GM18511 (cell line): ENCODE measurements at regions not wholly inside any gene's neighbourhood (a gene's known extent, or its start where the extent isn't known, plus 50 kb on each side); places are given as distances from the start of the nearest gene placed in this dataset.
"Not testable (repeated sequence)": the region's sequence is repeated elsewhere in the genome, so short reads cannot be mapped to it uniquely, and the experiment has no call there.

Experiments used
- ATAC-seq: cut with Tn5 transposase; IDR thresholded peaks from one replicate; pipeline ENCODE4 v1.9.1; 2021; ENCODE audit warnings: mild to moderate bottlenecking, moderate library complexity; ENCODE audit not compliant: unreplicated experiment

DNA sequence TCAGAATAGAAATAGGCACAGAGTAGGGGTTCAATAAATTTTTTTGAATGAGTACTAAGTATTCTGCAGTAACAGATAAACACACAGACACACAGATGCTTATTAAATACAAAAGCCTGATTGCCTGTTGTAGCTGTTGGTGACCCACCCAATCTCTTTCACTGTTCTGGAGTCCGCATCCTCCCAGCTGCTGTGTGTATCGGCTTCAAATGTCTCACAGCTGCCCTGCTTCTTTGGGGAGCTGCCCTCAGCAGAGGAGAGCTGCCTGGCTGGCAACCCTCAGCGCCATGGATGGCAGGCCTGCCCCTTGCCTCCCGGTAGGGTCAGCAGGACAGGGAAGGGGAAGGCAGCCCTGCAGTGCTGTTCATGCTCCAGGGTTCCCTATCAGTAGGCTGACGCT is 50.5 kb upstream of the PRNP start:
- no peak for ATAC-seq

DNA sequence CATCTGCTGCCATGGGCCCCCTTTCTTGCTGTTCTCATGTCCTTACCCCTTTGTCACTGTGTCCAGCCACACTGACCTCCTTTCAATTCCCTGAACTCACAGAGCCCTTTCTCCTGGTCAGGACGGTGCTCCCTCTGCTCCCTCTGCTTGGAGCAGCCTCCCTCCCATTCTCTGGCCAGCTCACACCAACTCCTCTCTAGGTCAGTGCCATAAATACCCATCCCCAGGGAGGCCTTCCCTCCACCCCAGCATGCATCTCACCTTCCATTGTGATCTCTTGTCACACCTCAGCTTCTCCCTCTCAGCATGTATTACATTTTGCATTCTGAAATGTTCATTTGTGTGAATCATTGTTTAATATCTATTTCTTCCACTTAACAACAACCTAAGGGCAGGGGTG is 50.9 kb upstream of the PRNP start:
- ATAC-seq = no peak

DNA sequence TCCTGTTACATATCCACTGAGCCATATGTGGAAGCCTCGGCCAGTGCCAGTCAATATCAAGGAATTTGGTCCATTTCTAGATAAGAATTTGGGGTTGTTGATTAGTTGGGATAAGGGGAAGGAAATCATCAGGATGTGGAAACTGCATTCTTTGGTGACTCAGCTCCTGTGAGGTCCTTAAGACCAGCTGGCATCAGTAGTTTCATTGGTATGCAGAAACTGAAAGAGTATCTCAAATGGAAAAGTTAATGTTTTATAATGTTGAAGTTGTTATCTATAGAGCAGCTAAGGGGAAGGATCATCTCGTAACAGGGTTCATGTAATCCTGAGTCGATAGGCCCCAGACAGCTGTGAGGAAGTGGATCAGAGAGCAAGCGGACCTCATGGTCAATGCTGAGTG is 52.5 kb upstream of the PRNP start:
- no peak for ATAC-seq

DNA sequence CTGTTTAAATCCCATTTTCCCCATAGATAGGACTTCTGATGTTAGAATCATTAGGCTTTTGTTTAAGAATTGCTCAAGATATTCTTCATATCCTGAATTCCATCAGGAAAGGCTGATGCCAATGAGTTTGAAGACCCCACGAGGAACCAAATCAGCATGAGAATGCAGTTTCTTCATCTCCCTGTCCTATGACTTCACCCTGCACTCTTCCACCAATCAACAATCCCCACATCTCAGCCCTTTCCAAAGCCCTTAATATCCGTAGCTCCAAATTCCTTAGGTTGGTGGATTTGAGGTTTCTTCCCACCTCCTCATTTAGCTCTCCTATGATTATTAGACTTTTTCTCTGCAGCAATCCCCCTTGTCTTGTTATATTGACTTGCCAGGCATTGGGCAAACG is 52.9 kb upstream of the PRNP start:
- no peak for ATAC-seq

DNA sequence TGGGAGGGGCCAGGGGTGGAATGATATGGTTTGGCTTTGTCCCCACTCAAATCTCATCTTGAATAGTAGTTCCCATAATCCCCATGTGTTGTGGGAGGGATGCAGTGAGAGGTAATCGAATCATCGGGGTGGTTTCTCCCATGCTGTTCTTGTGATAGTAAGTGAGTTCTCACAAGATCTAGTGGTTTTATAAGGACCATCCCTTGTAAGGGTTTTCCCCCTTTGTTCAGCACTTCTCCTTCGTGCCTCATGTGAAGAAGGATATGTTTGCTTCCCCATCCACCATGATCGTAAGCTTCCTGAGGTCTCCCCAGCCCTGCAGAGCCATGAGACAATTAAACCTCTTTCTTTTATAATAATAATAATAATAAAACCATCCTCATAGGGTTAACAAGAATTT is 53.4 kb upstream of the PRNP start:
- ATAC-seq = no peak

DNA sequence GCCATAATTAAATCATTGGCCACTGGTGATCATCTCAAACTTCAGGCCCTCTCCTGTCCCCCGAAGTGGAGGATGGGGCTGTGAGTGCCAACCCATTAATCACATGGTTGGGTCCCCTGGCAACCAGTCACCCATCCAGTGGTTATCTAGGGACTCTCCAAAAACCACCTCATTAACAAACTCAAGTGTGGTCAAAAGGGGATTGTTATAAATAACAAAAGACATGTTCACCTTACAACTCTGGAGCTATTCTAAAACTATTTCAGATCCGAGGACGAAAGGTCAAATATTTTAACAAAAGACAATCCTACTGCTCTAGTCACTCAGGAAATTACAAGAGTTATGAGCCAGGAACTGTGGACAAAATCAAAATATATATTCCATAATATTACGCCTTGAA is 60.0 kb upstream of the PRNP start:
- no peak for ATAC-seq

DNA sequence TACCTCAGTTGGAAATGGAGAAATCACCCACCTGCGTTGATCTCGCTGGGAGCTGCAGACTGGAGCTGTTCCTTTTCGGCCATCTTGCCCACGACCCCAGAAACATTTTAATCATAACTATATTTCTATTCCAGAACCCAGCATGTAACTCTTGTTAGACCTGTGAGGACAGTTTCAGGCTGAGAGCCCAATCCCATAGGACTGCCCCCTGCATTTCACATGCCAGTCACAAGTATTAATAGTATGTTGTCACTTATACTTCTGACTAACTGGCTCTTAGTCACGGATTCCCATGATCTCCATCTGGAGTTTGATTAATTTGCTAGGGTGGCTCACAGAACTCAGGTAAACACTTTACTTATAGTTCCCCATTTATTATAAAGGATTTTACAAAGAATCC is 60.6 kb upstream of the PRNP start:
- ATAC-seq = no peak

DNA sequence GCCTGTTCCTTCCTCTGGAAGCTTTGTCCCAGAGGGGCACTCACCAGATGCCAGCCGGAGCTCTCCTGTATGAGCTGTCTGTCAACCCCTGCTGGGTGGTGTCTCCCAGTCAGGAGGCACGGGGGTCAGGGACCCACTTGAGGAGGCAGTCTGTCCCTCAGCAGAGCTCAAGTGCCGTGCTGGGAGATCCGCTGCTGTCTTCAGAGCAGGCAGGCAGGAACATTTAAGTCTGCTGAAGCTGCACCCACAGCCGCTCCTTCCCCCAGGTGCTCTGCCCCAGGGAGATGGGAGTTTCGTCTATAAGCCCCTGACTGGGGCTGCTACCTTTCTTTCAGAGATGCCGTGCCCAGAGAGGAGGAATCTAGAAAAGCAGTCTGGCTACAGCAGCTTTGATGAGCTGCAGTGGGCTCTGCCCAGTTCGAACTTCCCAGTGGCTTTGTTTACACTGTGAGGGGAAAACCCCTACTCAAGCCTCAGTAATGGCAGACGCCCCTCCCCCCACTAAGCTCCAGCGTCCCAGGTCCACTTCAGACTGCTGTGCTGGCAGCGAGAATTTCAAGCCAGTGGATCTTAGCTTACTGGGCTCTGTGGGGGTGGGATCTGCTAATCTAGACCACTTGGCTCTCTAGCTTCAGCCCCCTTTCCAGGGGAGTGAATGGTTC is 61.5 kb upstream of the PRNP start:
- ATAC-seq = not testable (repeated sequence)

DNA sequence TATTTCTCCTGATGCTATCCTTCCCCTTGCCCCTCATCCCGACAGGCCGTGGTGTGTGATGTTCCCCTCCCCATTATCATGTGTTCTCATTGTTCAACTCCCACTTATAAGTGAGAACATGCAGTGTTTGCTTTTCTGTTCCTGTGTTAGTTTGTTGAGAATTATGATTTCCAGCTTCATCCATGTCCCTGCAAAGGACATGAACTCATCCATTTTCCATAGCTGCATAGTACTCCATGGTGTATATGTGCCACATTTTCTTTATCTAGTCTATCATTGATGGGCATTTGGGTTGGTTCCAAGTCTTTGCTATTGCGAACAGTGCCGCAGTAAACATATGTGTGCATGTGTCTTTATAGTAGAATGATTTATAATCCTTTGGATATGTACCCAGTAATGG is 67.1 kb upstream of the PRNP start:
- ATAC-seq = not testable (repeated sequence)

DNA sequence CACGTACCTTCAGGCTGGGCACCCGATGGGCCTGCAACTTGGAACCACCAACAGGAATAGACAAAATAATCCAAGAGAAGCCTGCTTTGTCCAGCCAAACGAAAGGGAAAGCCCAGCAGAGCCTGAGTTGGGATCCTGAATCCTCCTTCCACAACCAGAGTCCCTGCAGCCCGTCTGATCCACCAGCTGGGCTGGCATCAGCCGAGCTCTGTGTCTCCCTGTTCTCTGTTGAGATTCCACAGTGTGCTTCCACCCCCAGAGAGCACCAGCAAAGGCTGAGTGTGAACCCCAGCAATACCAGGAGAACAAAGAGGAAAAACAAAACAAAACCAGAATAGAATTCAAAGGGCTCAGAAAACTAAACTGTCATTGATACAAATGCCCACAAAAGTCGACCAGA is 68.8 kb upstream of the PRNP start:
- no peak for ATAC-seq

DNA sequence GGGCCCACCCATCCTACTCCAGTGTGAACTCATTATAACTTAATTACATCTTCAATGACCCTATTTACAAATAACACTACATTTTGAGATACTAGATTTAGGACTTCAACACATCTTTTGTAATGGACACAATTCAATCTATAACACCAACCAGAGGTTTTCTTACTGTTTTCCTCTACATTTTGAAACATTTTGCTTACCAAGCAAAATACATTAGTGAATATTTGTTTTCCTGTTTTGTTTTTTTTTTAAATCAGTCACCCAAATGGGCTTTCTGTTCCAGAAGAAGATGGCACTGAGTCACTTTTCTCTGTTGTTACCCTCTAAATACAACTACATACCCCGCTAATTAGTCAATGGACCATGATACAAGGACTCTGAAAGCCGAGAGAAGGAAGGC is 69.2 kb upstream of the PRNP start:
- ATAC-seq = no peak

DNA sequence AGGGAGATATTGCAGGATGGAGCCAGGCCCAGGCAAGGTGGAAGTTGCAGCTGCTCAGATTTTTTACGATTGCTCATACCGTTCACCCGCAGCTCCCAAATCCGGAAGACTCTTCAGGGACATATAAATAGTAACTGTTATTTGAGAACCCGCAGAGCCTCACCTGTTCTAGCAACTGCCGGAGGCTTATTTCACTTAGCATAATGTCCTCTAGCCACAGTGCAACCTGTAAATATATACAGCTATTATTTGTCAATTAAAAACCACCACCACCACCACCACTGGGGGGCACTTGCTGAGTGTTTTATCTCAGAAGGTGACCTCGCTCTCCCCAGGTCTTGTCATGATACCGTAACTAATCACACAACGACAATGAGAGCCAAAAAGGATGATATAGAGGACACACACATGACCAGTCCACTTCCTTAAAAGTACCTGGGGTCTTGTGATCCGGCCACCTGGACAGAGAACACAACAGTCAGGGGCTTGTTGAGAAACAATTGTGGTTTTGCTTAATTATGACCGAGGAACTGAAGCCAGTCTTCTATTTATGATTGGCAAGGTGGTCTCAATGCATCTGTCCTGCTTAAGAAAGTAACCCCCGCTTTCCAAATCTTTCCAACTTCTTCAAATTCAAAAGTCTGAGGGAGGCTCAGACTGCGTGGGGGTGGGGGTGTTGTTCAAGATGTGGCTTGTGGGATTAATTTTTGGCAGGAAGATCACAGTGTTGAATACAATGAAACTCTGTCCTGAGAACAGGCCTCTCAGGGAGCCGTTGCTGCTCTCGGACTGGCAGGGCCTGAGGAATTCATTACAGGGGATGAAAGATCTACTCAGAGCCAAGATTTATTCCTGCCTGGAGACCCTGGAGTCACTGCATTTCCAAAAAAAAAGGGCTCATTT is 72.3 kb upstream of the PRNP start:
- ATAC-seq = no peak

DNA sequence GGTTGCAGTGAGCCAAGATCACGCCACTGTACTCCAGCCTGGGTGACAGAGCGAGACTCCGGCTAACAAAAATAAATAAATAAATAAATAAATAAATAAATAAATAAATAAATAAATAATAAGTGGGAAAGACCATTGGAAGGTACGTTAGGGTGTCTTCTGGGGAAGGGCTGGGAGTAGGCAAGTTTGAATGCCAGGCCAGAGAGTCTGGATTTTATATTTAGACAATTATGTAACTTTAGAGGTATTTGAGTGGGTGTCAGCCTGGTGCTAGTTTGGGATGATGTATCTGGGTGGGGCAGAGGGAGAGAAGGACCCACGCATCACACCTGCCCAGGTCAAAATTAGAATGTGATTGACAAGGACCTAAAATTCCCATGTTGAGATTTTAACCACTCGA is 73.1 kb upstream of the PRNP start:
- no peak for ATAC-seq

DNA sequence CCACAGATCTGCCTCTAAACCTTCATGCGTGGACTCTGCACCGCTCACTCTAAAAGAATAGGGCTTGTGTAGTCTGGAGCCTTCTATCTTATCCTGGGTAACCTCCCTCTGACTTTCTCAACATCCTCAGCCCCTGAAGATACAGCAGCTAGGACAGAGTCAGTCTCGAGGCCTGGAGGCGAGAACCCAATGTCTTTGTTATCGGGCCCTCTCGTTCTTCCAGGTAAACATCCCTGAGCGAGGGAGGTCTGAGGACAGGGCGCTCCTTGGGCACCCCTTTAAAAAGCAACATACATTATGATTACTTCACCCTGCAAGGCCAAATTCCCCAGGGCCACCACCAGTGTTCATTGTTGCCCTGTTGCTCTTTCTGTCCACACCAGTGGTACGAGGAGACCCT is 75.4 kb upstream of the PRNP start:
- no peak for ATAC-seq

DNA sequence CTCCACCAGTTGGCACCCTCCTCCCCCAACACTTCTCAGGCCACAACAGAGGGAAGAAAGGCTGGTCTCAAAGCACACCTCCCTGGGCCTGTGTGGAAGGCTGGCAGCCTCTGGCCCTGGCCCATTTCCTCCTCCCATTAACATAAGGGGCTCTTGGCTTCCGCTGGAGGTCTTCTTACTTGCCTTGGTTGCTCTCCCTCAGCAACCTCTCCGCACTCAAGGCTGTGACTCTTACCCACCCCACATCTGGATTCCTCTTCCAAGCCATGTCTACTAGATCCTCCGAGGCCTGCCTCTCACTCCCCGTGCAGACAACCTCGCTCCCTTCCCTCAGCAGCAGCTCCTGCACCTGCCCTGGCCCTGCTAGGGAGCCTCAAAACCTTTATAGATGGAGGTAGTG is 76.7 kb upstream of the PRNP start:
- ATAC-seq = no peak

DNA sequence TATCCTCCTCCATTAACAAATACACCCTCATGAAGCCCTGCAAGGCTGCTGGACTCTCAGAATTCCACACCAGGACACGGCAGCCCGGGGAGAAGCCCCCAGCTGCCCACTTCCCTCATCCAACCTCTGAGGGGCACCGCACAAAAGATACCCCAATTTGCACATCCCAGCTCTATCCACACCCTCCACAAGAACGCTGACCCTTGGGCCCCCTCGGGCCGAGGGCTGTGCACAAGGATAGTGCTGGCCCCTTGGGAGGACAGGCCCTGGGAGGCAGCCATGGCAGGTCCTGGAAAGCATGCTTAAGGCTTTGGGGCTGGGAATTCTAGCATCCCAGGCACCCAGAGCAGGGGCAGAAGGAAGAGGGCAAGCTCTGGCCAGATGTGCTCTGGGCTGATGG is 77.4 kb upstream of the PRNP start:
- ATAC-seq = no peak

DNA sequence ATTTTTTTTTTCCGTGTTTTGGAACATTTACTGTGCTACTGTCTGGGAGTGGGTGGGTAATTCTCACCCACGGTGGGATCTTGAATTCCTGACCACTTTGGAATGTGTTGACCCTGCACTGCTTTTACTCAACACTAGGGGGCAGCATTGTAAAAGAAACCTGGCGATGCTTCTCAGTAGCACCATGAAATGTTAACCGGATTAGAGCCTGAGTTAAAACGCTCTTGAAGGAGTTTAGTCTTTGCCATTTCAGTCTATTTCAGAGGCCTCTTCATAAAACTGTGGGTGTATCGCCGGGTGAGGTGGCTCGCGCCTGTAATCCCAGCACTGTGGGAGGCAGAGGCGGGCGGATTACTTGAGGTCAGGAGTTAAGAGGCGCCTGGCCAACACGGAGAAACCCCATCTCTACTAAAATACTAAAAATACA is 79.0 kb upstream of the PRNP start:
- ATAC-seq = no peak

DNA sequence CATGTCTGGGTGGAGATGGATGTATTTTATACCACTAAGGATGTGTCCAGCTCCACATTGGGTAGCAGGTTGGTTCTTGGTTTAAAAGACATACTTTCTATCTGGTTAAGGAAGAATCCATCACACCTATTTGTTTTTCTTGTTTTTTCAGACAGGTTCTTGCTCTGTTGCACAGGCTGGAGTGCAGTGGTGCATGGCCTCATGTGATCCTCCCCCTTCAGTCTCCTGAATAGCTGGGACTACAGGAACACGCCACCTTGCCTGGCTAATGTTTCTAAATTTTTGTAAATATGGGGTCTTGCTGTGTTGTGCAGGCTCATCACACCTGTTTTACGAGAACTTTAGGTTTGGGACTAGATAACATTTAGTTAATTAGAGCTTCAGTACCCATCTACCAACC is 80.2 kb upstream of the PRNP start:
- ATAC-seq = no peak

DNA sequence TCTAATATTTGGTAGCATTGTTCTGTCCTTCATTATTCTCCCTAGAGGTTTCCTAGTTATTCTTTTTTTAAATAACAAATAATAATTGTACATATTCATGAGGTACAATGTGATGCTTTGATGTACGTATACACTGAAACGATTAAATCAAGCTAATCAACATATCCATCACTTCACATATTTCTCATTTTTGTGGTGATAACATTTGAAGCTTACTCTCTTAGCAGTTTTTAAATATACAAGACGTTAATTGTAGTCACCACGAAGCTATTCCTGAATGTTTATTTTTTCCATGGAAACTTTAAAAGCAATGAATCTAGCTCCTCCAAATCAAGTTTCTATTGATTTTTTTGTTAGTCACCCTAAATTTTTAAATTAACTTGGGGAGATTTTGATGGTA is 81.1 kb upstream of the PRNP start:
- ATAC-seq = no peak

DNA sequence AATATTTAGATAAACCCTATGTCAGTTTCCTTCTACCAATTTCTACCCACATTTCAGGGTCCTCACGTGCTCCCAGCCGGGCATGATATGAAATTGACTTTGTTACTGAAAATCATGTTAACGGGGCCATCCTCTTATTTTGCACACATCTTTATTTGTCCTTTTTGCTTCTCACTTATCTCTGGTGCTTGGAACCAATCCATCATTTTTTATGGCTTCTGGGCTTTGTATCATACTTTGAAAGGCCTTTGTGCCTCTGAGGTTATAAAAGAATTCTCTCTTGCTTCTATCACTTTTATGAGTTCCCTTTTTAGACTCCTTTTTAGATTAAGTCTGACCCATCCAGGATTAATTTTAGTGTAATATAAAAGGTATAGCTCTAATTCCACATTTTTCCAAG is 81.7 kb upstream of the PRNP start:
- no peak for ATAC-seq

DNA sequence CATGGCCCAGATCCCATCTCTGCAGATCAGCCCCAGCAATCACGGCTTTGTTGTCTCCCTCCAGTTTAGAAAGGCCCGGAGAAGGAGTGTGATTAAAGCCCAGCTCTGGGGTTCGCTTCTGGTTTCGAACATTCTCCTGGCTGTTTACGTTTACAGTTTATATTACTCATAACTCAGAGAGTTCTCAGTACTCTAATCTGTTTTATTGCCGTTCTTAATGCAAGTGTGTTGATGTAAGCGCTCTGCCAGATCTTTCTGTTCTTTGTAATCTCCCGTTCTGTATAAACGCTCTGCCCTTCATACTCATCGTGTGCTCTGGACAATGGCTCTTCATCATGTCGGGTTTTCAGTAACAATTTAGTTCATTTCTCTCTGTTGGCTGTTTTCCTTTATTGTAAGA is 82.5 kb upstream of the PRNP start:
- ATAC-seq = no peak

DNA sequence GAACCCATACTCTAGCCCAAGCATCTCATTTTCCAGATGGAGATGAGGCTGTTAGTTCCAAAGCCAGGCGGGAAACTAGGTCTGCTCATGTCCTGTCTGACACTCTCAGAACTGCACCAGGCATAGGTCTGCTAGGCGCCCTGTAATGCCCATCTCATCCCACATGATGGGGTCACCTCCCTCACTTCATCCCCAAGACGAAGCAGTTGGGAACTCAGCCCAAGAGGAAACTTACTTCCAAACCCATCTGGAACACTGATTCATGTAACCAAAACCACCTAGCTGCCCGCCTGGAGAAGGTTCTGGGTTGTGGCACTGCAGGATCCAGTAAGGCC is 84.0 kb upstream of the PRNP start:
- no peak for ATAC-seq
